Smooth muscle cell (in vitro differentiated cells): ENCODE measurements at regions not wholly inside any gene's neighbourhood (a gene's known extent, or its start where the extent isn't known, plus 50 kb on each side); places are given as distances from the start of the nearest gene placed in this dataset.

Experiments used
- DNase-seq: peaks from one replicate; lab custom pipeline; 2025; ENCODE audit not compliant: unreplicated experiment; lab: John Stamatoyannopoulos, UW
- H2AFZ ChIP-seq: fragments of 200-600 bp; sonication (generic); 2 replicates; pipeline ENCODE4 v1.6.0; 2016; ENCODE audit warnings: antibody characterized with exemption, low read depth, mild to moderate bottlenecking
- H3F3A ChIP-seq: fragments of 200-600 bp; sonication (generic); 2 replicates; pipeline ENCODE4 v1.6.0; 2017; ENCODE audit warnings: antibody characterized with exemption, low read depth
- H3K27ac ChIP-seq: fragments of 200-600 bp; sonication (generic); 2 replicates; pipeline ENCODE4 v1.5.1; 2016; ENCODE audit warnings: low read depth, mild to moderate bottlenecking
- H3K27me3 ChIP-seq: fragments of 200-600 bp; sonication (generic); 2 replicates; pipeline ENCODE4 v1.6.1; 2016; ENCODE audit warnings: low read depth, mild to moderate bottlenecking
- H3K36me3 ChIP-seq: fragments of 200-600 bp; sonication (generic); 2 replicates; pipeline ENCODE4 v1.5.1; 2016; ENCODE audit warnings: low read depth
- H3K4me1 ChIP-seq: fragments of 200-600 bp; sonication (generic); 2 replicates; pipeline ENCODE4 v1.5.1; 2016; ENCODE audit warnings: low read depth
- H3K4me2 ChIP-seq: fragments of 200-600 bp; sonication (generic); 2 replicates; pipeline ENCODE4 v1.6.0; 2016; ENCODE audit warnings: mild to moderate bottlenecking
- H3K4me3 ChIP-seq: fragments of 200-600 bp; sonication (generic); 2 replicates; pipeline ENCODE4 v1.5.1; 2016; ENCODE audit warnings: mild to moderate bottlenecking
- H3K79me2 ChIP-seq: fragments of 200-600 bp; sonication (generic); 2 replicates; pipeline ENCODE4 v1.6.0; 2016; ENCODE audit warnings: low read depth, mild to moderate bottlenecking
- H3K9ac ChIP-seq: fragments of 200-600 bp; sonication (generic); 2 replicates; pipeline ENCODE4 v1.6.0; 2016; ENCODE audit warnings: low read depth
- H3K9me3 ChIP-seq: fragments of 200-600 bp; sonication (generic); replicated peaks from 2 replicates; pipeline ENCODE4 v1.5.1; 2016; ENCODE audit warnings: low read depth
- H4K20me1 ChIP-seq: fragments of 200-600 bp; sonication (generic); 2 replicates; pipeline ENCODE4 v1.6.0; 2016; ENCODE audit warnings: low read depth
- WGBS: methylation state at CpG from one replicate; pipeline ENCODE4 v1.1.7; 2016; ENCODE audit warnings: low lambda C conversion rate; 5-methylcytosine and 5-hydroxymethylcytosine counted together
- TF ChIP-seq, protein P1 (sequence below): fragments of 200-600 bp; sonication (generic); IDR thresholded peaks from 2 replicates; pipeline ENCODE4 v1.5.1; 2017; ENCODE audit warnings: borderline replicate concordance, mild to moderate bottlenecking, antibody characterized with exemption; ENCODE audit not compliant: insufficient read depth, poor library complexity, severe bottlenecking

DNA sequence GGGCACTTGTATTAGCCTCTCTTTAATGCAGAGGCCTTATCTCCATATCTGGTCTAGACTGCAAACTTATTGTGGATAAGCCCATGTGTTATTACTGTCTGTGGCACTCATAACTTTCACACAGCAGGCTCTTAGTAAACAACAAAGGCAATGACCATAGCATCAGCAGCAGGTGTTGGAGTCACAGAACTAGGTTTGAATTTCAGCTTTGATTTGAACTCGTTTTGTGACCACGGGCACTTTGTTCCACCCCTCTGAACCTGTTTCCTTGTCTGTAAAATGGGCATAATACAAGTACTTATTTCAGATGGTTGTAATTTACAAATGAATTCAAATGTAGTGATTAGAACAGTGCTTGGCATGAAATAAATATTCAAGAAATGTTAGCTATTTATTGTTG is 121.8 kb upstream of the C1GALT1C1 start:
- Histone ChIP-seq H3K36me3 (no peaks in the 10 kb centered on the region), H3K27me3 (no peaks in the 10 kb centered on the region), H3K4me1 (no peaks in the 10 kb centered on the region), H3K9ac (no peak overlapping the region), H4K20me1 (no peaks in the 10 kb centered on the region), H3K27ac (no peak overlapping the region), H3F3A (no peaks in the 10 kb centered on the region), H3K79me2 (no peaks in the 10 kb centered on the region), H3K9me3 (no peaks in the 10 kb centered on the region), H2AFZ (no peak overlapping the region), H3K4me3 (no peak overlapping the region), H3K4me2 (no peak overlapping the region)
- DNase-seq, result no peak
- 65% methylated on average over 2 of the region's 2 CpGs for WGBS
- TF ChIP-seq, protein P1, sequence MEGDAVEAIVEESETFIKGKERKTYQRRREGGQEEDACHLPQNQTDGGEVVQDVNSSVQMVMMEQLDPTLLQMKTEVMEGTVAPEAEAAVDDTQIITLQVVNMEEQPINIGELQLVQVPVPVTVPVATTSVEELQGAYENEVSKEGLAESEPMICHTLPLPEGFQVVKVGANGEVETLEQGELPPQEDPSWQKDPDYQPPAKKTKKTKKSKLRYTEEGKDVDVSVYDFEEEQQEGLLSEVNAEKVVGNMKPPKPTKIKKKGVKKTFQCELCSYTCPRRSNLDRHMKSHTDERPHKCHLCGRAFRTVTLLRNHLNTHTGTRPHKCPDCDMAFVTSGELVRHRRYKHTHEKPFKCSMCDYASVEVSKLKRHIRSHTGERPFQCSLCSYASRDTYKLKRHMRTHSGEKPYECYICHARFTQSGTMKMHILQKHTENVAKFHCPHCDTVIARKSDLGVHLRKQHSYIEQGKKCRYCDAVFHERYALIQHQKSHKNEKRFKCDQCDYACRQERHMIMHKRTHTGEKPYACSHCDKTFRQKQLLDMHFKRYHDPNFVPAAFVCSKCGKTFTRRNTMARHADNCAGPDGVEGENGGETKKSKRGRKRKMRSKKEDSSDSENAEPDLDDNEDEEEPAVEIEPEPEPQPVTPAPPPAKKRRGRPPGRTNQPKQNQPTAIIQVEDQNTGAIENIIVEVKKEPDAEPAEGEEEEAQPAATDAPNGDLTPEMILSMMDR, result no peak

DNA sequence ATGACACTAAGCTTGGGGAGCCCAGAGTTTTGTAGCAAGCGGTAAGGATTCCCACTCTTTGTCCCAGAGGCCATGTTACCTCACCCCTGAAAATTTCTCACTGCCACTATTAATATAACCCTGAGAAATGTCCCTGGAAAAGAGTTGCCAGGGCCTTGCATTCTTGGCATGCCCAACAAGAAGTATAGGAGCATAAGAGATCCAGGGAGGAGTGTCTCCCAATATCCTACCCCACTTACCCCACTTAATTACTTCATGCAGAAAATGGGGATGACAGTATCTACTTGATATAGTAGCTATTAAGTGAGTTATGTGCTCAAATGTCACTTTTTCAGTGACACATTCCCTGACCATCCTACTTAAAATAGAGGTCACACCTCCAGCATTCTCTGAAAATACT is 120.5 kb upstream of the C1GALT1C1 start:
- Histone ChIP-seq H3K27me3 (no peaks in the 10 kb centered on the region), H3K27ac (no peak overlapping the region), H3F3A (no peaks in the 10 kb centered on the region), H3K4me3 (no peak overlapping the region), H3K79me2 (no peaks in the 10 kb centered on the region), H4K20me1 (no peaks in the 10 kb centered on the region), H3K9ac (no peak overlapping the region), H3K4me1 (no peaks in the 10 kb centered on the region), H3K4me2 (no peak overlapping the region), H3K9me3 (no peaks in the 10 kb centered on the region), H3K36me3 (no peaks in the 10 kb centered on the region), H2AFZ (no peak overlapping the region)
- 60% methylated on average over 1 of the region's 1 CpG for WGBS
- TF ChIP-seq, protein P1, result no peak
- DNase-seq, result no peak

GRCh38 chrX:120749141-120749846 is 119.4 kb upstream of the C1GALT1C1 start:
- H4K20me1 ChIP-seq, result no peaks in the 10 kb centered on the region
- no peak overlapping the region for H3K4me2 ChIP-seq
- TF ChIP-seq, protein P1, result no peak
- no peak overlapping the region for H2AFZ ChIP-seq
- no peaks in the 10 kb centered on the region for H3K9me3 ChIP-seq
- H3K4me3 ChIP-seq, result no peak overlapping the region
- no peak overlapping the region for H3K9ac ChIP-seq
- WGBS, result 78% methylated on average over 4 of the region's 4 CpGs
- H3F3A ChIP-seq, result no peaks in the 10 kb centered on the region
- no peak for DNase-seq
- H3K27me3 ChIP-seq, result no peaks in the 10 kb centered on the region
- H3K36me3 ChIP-seq, result no peaks in the 10 kb centered on the region
- no peak overlapping the region for H3K27ac ChIP-seq
- H3K79me2 ChIP-seq, result no peaks in the 10 kb centered on the region
- no peaks in the 10 kb centered on the region for H3K4me1 ChIP-seq

GRCh38 chrX:120746153-120746552 is 116.3 kb upstream of the C1GALT1C1 start:
- Histone ChIP-seq H2AFZ (no peak overlapping the region), H3K79me2 (no peaks in the 10 kb centered on the region), H3K4me3 (no peak overlapping the region), H4K20me1 (no peaks in the 10 kb centered on the region), H3K36me3 (no peaks in the 10 kb centered on the region), H3K27me3 (no peaks in the 10 kb centered on the region), H3F3A (no peaks in the 10 kb centered on the region), H3K4me2 (no peak overlapping the region), H3K27ac (no peak overlapping the region), H3K9me3 (no peaks in the 10 kb centered on the region), H3K4me1 (no peaks in the 10 kb centered on the region), H3K9ac (no peak overlapping the region)
- TF ChIP-seq, protein P1, result no peak
- 83% methylated on average over 2 of the region's 2 CpGs for WGBS
- DNase-seq, result no peak
